ENCODE measurements at regions not wholly inside any gene's neighbourhood (a gene's known extent, or its start where the extent isn't known, plus 50 kb on each side); places are given as distances from the start of the nearest gene placed in this dataset.

DNA sequence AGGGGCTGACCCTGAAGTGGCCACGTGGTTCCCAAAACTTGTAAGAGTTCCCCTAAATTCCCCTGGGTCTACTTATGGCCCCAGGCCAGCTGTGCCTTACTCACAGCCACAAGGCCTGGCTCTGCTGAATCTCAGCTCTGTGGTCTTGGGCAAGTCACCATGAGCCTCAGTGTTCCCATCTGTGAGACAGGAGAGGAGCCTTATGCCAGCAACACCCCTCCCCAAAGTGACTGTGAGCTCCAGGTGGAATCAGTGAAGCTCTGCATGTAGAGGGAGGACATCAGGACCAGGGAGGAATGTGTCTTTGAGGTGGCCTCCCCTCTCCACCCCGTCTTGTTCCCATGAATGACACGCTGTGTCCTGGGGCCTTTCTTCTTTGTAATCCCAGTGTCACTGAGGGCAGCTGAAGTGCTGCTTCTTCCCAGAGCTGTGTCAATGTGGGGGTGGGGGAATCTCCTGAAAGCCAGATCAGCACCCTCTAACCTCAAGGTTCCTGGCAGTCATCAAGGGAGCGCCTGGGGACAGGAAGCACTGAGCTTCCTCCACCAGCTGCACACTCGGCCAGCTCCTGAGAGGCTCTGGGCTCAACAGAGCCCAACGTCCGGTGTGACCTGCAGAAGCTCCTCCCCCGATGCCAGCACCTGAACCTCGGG is 258.9 kb downstream of the UACA start:
- no TSS peak for BruUV-seq (replicated peaks)
- H3K27ac ChIP-seq (ENCODE audit: low read depth, low read length, poor library complexity, severe bottlenecking) = no peak overlapping the region
- no peaks in the 10 kb centered on the region for H3K27me3 ChIP-seq (replicated peaks; ENCODE audit: insufficient read depth, low read depth, low read length, poor library complexity)
- H3K9me3 ChIP-seq (ENCODE audit: low read depth, low read length, poor library complexity, severe bottlenecking) = no peaks in the 10 kb centered on the region
- TF ChIP-seq, protein P1, sequence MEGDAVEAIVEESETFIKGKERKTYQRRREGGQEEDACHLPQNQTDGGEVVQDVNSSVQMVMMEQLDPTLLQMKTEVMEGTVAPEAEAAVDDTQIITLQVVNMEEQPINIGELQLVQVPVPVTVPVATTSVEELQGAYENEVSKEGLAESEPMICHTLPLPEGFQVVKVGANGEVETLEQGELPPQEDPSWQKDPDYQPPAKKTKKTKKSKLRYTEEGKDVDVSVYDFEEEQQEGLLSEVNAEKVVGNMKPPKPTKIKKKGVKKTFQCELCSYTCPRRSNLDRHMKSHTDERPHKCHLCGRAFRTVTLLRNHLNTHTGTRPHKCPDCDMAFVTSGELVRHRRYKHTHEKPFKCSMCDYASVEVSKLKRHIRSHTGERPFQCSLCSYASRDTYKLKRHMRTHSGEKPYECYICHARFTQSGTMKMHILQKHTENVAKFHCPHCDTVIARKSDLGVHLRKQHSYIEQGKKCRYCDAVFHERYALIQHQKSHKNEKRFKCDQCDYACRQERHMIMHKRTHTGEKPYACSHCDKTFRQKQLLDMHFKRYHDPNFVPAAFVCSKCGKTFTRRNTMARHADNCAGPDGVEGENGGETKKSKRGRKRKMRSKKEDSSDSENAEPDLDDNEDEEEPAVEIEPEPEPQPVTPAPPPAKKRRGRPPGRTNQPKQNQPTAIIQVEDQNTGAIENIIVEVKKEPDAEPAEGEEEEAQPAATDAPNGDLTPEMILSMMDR (conservative IDR thresholded peaks at IDR 0.05; ENCODE audit: low read depth, low read length) = no peak
- TF ChIP-seq EZH2 (IDR thresholded peaks at IDR 0.05; ENCODE audit: borderline replicate concordance, low read depth, low read length, poor library complexity, severe bottlenecking) = no peak
- peak; percentile 74 for DNase-seq (ENCODE audit: low spot score)
- no peak overlapping the region for H3K4me3 ChIP-seq (ENCODE audit: low read depth, low read length, poor library complexity, severe bottlenecking)
- H3K4me1 ChIP-seq (ENCODE audit: insufficient read depth, low read length, poor library complexity, severe bottlenecking) = peaks cover 33% of the 10 kb centered on the region
- no peaks in the 10 kb centered on the region for H3K36me3 ChIP-seq (ENCODE audit: insufficient read depth, low read length, poor library complexity, severe bottlenecking)
- CTCF ChIA-PET = no interaction called here
- intact Hi-C loops (cut with micrococcal nuclease; ENCODE audit: unreplicated experiment) = no loop called here
- POLR2A ChIA-PET (ENCODE audit: low non-redundant PET) = interaction anchor here (0.6 kb wide), 1 partner anchor 349 kb away, joined by 3 read pairs; no protein-coding TSS in a partner anchor

DNA sequence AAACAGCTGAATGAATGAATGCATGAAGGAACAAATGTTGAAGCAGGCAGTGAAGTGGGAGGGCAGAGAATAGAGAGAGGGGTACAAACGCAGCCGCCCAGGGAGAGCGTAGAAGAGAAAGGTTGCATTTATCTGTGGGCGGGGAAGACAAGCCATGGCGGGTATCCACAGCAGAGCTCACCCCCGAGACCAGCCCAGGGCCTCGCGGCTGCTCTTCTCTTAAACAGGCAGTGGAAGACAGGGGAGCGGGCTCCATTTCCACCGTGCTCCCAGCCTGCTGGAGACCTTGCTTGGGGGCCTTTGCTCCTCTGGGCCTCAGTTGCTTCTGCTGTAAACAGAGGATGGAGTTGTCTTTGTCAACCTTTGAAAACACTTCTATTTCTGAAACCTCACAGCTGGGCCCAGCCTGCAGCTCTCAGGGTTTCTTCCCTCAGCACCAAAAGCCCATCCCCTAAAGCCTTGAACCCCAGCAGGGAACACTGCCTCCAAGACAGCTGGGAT is 259.5 kb downstream of the UACA start:
- ChIA-PET POLR2A (ENCODE audit: low non-redundant PET) (interaction anchor here (0.6 kb wide), 1 partner anchor 350 kb away, joined by 3 read pairs; no protein-coding TSS in a partner anchor), CTCF (no interaction called here)
- Histone ChIP-seq H3K9me3 (ENCODE audit: low read depth, low read length, poor library complexity, severe bottlenecking) (no peaks in the 10 kb centered on the region), H3K4me1 (ENCODE audit: insufficient read depth, low read length, poor library complexity, severe bottlenecking) (peaks cover 32% of the 10 kb centered on the region), H3K27me3 (replicated peaks; ENCODE audit: insufficient read depth, low read depth, low read length, poor library complexity) (no peaks in the 10 kb centered on the region), H3K4me3 (ENCODE audit: low read depth, low read length, poor library complexity, severe bottlenecking) (no peak overlapping the region), H3K27ac (ENCODE audit: low read depth, low read length, poor library complexity, severe bottlenecking) (no peak overlapping the region), H3K36me3 (ENCODE audit: insufficient read depth, low read length, poor library complexity, severe bottlenecking) (no peaks in the 10 kb centered on the region)
- DNase-seq (ENCODE audit: low spot score) = no peak
- TF ChIP-seq, protein P1 (conservative IDR thresholded peaks at IDR 0.05; ENCODE audit: low read depth, low read length) = no peak
- TF ChIP-seq EZH2 (IDR thresholded peaks at IDR 0.05; ENCODE audit: borderline replicate concordance, low read depth, low read length, poor library complexity, severe bottlenecking) = no peak
- intact Hi-C loops (cut with micrococcal nuclease; ENCODE audit: unreplicated experiment) = no loop called here
- BruUV-seq (replicated peaks) = no TSS peak

DNA sequence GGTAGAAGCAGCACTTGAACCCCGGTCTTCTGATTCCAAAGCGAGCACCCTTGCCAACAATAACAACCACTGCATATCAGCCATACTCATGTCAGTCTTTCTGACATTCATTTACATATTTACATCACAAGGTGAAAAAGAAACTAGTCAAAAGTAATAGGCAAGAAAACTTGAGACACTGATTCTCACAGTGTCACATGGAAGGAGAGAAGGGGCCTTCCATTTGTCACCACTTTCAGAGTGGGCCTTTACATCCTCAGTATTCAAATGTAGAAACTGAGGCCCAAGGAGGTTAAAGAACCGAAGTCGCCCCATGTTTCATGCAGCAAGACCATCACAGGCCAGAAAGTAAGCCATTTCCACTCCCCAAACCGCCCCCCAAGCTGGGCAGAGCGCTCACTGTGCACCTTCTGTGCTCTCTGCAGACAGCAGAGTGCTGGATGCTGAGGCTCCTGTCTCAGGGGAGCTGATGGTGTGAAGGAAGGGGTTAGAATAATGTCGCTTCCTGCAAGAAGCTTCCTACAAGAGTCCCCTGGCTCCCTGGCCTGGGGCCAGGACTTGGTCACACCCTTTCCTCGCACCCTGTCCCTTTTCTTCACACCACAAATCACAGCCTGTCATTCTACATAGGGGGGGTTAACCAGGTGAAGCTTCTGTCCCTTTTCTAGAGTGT is 260.1 kb downstream of the UACA start:
- CTCF ChIA-PET = no interaction called here
- no peak overlapping the region for H3K4me3 ChIP-seq (ENCODE audit: low read depth, low read length, poor library complexity, severe bottlenecking)
- BruUV-seq (replicated peaks) = no TSS peak

More for the DNA sequence above, 260.1 kb downstream of the UACA start:
- POLR2A ChIA-PET (ENCODE audit: low non-redundant PET) = no interaction called here
- intact Hi-C loops (cut with micrococcal nuclease; ENCODE audit: unreplicated experiment) = no loop called here
- Histone ChIP-seq H3K36me3 (ENCODE audit: insufficient read depth, low read length, poor library complexity, severe bottlenecking) (no peaks in the 10 kb centered on the region), H3K9me3 (ENCODE audit: low read depth, low read length, poor library complexity, severe bottlenecking) (no peaks in the 10 kb centered on the region), H3K27ac (ENCODE audit: low read depth, low read length, poor library complexity, severe bottlenecking) (no peak overlapping the region), H3K4me1 (ENCODE audit: insufficient read depth, low read length, poor library complexity, severe bottlenecking) (peaks cover 29% of the 10 kb centered on the region), H3K27me3 (replicated peaks; ENCODE audit: insufficient read depth, low read depth, low read length, poor library complexity) (no peaks in the 10 kb centered on the region)
- no peak for DNase-seq (ENCODE audit: low spot score)
- no peak for TF ChIP-seq EZH2 (IDR thresholded peaks at IDR 0.05; ENCODE audit: borderline replicate concordance, low read depth, low read length, poor library complexity, severe bottlenecking)
- TF ChIP-seq, protein P1 (conservative IDR thresholded peaks at IDR 0.05; ENCODE audit: low read depth, low read length) = no peak

All from A673 (cell line).